ENCODE measurements at regions not wholly inside any gene's neighbourhood (a gene's known extent, or its start where the extent isn't known, plus 50 kb on each side); places are given as distances from the start of the nearest gene placed in this dataset.

- Mint-ChIP-seq H3K9me3 (peaks cover 9 to 11% of the 10 kb centered on the region in 2 donors), H3K27ac (no peak overlapping the region)
- DNase-seq: no peak
These were observed 330.6 kb downstream of the RND3 start for GRCh38 chr2:150156876-150157275.

GRCh38 chr2:150156415-150156814 lies 331.1 kb downstream of the RND3 start:
- 66% methylated on average over 3 of the region's 3 CpGs for WGBS (ENCODE audit: insufficient coverage)
- Mint-ChIP-seq H3K4me3 (no peak overlapping the region), H3K4me1 (no peaks in the 10 kb centered on the region), H3K9me3 (peaks cover 9 to 11% of the 10 kb centered on the region in 2 donors), H3K27me3 (ENCODE audit: low read depth in 2 of 2) (no peaks in the 10 kb centered on the region), H3K36me3 (peaks cover 4% of the 10 kb centered on the region), H3K27ac (no peak overlapping the region)
- intact Hi-C loops (cut with micrococcal nuclease): no loop called here
- no peak for ATAC-seq
- no peak for DNase-seq
- Histone ChIP-seq H3K27ac (ENCODE audit: low read length) (no peak overlapping the region), H3K4me1 (ENCODE audit: control insufficient read depth, insufficient read depth, low read length) (no peaks in the 10 kb centered on the region), H3K36me3 (ENCODE audit: control insufficient read depth, insufficient read depth, low read length) (no peaks in the 10 kb centered on the region), H3K27me3 (ENCODE audit: control insufficient read depth, insufficient read depth, low read length) (no peaks in the 10 kb centered on the region), H3K9me3 (ENCODE audit: control insufficient read depth, insufficient read depth, low read length) (no peaks in the 10 kb centered on the region), H3K4me3 (ENCODE audit: low read length) (no peak overlapping the region)
- TF ChIP-seq CTCF (IDR thresholded peaks at IDR 0.05): no peak

More at GRCh38 chr2:150156876-150157275, 330.6 kb downstream of the RND3 start:
- H3K36me3 Mint-ChIP-seq: peaks cover 9% of the 10 kb centered on the region
- no peak for TF ChIP-seq CTCF (IDR thresholded peaks at IDR 0.05)
- no peak overlapping the region for H3K4me3 ChIP-seq (ENCODE audit: low read length)
- no peak overlapping the region for H3K4me3 Mint-ChIP-seq
- H3K4me1 Mint-ChIP-seq: no peaks in the 10 kb centered on the region
- intact Hi-C loops (cut with micrococcal nuclease): no loop called here
- no peak for ATAC-seq
- H3K27ac ChIP-seq (ENCODE audit: low read length): no peak overlapping the region
- WGBS (ENCODE audit: insufficient coverage): 77% methylated on average over 2 of the region's 2 CpGs
- no peaks in the 10 kb centered on the region for H3K9me3 ChIP-seq (ENCODE audit: control insufficient read depth, insufficient read depth, low read length)
- no peaks in the 10 kb centered on the region for H3K27me3 ChIP-seq (ENCODE audit: control insufficient read depth, insufficient read depth, low read length)
- no peaks in the 10 kb centered on the region for H3K4me1 ChIP-seq (ENCODE audit: control insufficient read depth, insufficient read depth, low read length)
- no peaks in the 10 kb centered on the region for H3K27me3 Mint-ChIP-seq (ENCODE audit: low read depth in 2 of 2)
- H3K36me3 ChIP-seq (ENCODE audit: control insufficient read depth, insufficient read depth, low read length): no peaks in the 10 kb centered on the region

GRCh38 chr2:150154308-150154797 lies 333.1 kb downstream of the RND3 start:
- Mint-ChIP-seq H3K9me3 (peaks cover 8 to 12% of the 10 kb centered on the region in 2 donors), H3K4me3 (no peak overlapping the region), H3K36me3 (no peaks in the 10 kb centered on the region), H3K27ac (no peak overlapping the region), H3K4me1 (no peaks in the 10 kb centered on the region), H3K27me3 (ENCODE audit: low read depth in 2 of 2) (no peaks in the 10 kb centered on the region)
- 70% methylated on average over 1 of the region's 2 CpGs for WGBS (ENCODE audit: insufficient coverage)
- no peak overlapping the region for H3K27ac ChIP-seq (ENCODE audit: low read length)
- H3K4me3 ChIP-seq (ENCODE audit: low read length): no peak overlapping the region
- H3K9me3 ChIP-seq (ENCODE audit: control insufficient read depth, insufficient read depth, low read length): no peaks in the 10 kb centered on the region
- no peak for DNase-seq
- no peak for ATAC-seq
- intact Hi-C loops (cut with micrococcal nuclease): no loop called here
- TF ChIP-seq CTCF (IDR thresholded peaks at IDR 0.05): no peak
- no peaks in the 10 kb centered on the region for H3K36me3 ChIP-seq (ENCODE audit: control insufficient read depth, insufficient read depth, low read length)
- no peaks in the 10 kb centered on the region for H3K4me1 ChIP-seq (ENCODE audit: control insufficient read depth, insufficient read depth, low read length)
- no peaks in the 10 kb centered on the region for H3K27me3 ChIP-seq (ENCODE audit: control insufficient read depth, insufficient read depth, low read length)

GRCh38 chr2:150153646-150154307 lies 333.7 kb downstream of the RND3 start:
- Histone ChIP-seq H3K4me3 (ENCODE audit: low read length) (no peak overlapping the region), H3K36me3 (ENCODE audit: control insufficient read depth, insufficient read depth, low read length) (no peaks in the 10 kb centered on the region), H3K9me3 (ENCODE audit: control insufficient read depth, insufficient read depth, low read length) (no peaks in the 10 kb centered on the region), H3K27me3 (ENCODE audit: control insufficient read depth, insufficient read depth, low read length) (no peaks in the 10 kb centered on the region), H3K4me1 (ENCODE audit: control insufficient read depth, insufficient read depth, low read length) (no peaks in the 10 kb centered on the region), H3K27ac (ENCODE audit: low read length) (no peak overlapping the region)
- H3K36me3 Mint-ChIP-seq: no peaks in the 10 kb centered on the region
- ATAC-seq (no peak), DNase-seq (no peak)
- H3K4me3 Mint-ChIP-seq: no peak overlapping the region
- peaks cover 6 to 12% of the 10 kb centered on the region in 2 donors for H3K9me3 Mint-ChIP-seq
- 89% methylated on average over 2 of the region's 2 CpGs for WGBS (ENCODE audit: insufficient coverage)
- TF ChIP-seq CTCF (IDR thresholded peaks at IDR 0.05): no peak
- intact Hi-C loops (cut with micrococcal nuclease): no loop called here
- no peaks in the 10 kb centered on the region for H3K4me1 Mint-ChIP-seq
- H3K27ac Mint-ChIP-seq: no peak overlapping the region
- H3K27me3 Mint-ChIP-seq (ENCODE audit: low read depth in 2 of 2): no peaks in the 10 kb centered on the region
